Prostate gland (tissue), 2 donors: ENCODE measurements at regions not wholly inside any gene's neighbourhood (a gene's known extent, or its start where the extent isn't known, plus 50 kb on each side); places are given as distances from the start of the nearest gene placed in this dataset.

ENCODE experiments used
- POLR2A ChIP-seq: fragments of 450-650 bp; IDR thresholded peaks from one replicate; pipeline ENCODE4 v1.6.1; 2016; ENCODE audit warnings: antibody characterized with exemption, mild to moderate bottlenecking
- TF ChIP-seq, protein P1 (sequence below), 4 experiments: fragments of 200-600 bp in 2 of 4; fragments of 450-650 bp in 2 of 4; sonication (generic) in 2 of 4; IDR thresholded peaks; 1 replicate in 3 of 4; 2 replicates in 1 of 4; pipeline ENCODE4 v1.5.1; 2016 to 2019; ENCODE audit warnings: antibody characterized with exemption in 4 of 4, mild to moderate bottlenecking in 2 of 4, moderate library complexity in 2 of 4

DNA sequence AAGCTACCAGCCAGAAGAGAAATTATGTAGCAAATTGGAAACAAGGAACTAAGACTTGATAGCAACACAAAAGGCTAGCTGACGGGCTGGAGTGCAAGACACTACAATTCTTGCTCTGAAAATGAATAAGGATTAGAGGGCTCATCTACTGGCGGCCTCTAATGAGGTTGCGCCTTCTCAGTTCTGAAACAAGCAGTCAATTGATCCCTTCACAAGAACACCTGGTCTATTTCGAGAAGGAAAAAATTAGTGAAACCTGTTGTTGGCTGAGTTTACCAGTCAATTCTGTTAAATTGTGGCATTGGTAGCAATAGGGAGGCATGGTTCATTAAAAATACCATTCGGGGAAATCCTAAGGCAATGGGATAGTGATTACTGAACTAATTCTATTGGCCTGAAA lies 74.8 kb upstream of the JARID2 start:
- TF ChIP-seq, protein P1, sequence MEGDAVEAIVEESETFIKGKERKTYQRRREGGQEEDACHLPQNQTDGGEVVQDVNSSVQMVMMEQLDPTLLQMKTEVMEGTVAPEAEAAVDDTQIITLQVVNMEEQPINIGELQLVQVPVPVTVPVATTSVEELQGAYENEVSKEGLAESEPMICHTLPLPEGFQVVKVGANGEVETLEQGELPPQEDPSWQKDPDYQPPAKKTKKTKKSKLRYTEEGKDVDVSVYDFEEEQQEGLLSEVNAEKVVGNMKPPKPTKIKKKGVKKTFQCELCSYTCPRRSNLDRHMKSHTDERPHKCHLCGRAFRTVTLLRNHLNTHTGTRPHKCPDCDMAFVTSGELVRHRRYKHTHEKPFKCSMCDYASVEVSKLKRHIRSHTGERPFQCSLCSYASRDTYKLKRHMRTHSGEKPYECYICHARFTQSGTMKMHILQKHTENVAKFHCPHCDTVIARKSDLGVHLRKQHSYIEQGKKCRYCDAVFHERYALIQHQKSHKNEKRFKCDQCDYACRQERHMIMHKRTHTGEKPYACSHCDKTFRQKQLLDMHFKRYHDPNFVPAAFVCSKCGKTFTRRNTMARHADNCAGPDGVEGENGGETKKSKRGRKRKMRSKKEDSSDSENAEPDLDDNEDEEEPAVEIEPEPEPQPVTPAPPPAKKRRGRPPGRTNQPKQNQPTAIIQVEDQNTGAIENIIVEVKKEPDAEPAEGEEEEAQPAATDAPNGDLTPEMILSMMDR (IDR thresholded peaks at IDR 0.05) = no peak
- TF ChIP-seq POLR2A = no peak
